ENCODE measurements at regions not wholly inside any gene's neighbourhood (a gene's known extent, or its start where the extent isn't known, plus 50 kb on each side); places are given as distances from the start of the nearest gene placed in this dataset.

DNA sequence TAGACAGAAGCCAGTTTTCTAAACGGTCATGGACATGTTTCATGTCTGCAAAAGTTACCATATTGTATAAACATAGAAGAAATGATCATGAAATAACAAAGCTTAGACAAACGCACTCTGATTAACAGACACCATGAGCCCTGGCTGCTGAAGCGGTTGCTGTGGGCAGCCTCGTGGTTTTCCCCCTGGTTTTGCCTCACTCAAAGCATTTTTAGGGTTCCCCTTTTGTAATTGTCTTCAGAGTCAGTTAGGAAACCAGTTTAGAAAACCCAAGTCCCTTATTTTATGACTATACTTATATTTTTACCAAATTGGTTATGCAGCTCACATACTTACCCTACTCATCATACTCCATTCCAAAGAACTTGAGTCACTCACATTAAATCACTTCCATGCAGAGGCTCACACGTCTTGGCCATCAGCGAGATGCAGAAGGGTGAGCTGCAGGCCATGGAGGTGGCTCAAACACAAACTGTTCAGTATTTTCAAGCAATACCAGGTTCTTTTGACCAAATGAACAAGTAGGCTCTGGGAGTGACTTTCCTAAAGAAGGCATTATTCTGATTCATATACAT lies 105.6 kb upstream of the SALL3 start:
- Histone ChIP-seq H4K20me1 (ENCODE audit: insufficient read depth) (no peaks in the 10 kb centered on the region), H3K79me2 (replicated peaks; ENCODE audit: insufficient read depth, low read length) (no peaks in the 10 kb centered on the region), H3K4me2 (ENCODE audit: low read length) (no peak overlapping the region), H3K27ac (ENCODE audit: low read length) (no peak overlapping the region), H3F3A (ENCODE audit: insufficient read depth, low read length, poor library complexity, severe bottlenecking) (no peaks in the 10 kb centered on the region), H2AFZ (ENCODE audit: low read depth, low read length) (no peak overlapping the region), H3K9ac (ENCODE audit: low read length) (no peak overlapping the region), H3K4me3 (ENCODE audit: low read length) (no peak overlapping the region), H3K9me3 (ENCODE audit: low read length) (no peaks in the 10 kb centered on the region), H3K36me3 (ENCODE audit: insufficient read depth, low read length) (no peaks in the 10 kb centered on the region), H3K27me3 (ENCODE audit: insufficient read depth, low read depth, low read length) (no peaks in the 10 kb centered on the region), H3K9me2 (ENCODE audit: insufficient read depth, low read length) (no peaks in the 10 kb centered on the region)
- TF ChIP-seq, protein P1, sequence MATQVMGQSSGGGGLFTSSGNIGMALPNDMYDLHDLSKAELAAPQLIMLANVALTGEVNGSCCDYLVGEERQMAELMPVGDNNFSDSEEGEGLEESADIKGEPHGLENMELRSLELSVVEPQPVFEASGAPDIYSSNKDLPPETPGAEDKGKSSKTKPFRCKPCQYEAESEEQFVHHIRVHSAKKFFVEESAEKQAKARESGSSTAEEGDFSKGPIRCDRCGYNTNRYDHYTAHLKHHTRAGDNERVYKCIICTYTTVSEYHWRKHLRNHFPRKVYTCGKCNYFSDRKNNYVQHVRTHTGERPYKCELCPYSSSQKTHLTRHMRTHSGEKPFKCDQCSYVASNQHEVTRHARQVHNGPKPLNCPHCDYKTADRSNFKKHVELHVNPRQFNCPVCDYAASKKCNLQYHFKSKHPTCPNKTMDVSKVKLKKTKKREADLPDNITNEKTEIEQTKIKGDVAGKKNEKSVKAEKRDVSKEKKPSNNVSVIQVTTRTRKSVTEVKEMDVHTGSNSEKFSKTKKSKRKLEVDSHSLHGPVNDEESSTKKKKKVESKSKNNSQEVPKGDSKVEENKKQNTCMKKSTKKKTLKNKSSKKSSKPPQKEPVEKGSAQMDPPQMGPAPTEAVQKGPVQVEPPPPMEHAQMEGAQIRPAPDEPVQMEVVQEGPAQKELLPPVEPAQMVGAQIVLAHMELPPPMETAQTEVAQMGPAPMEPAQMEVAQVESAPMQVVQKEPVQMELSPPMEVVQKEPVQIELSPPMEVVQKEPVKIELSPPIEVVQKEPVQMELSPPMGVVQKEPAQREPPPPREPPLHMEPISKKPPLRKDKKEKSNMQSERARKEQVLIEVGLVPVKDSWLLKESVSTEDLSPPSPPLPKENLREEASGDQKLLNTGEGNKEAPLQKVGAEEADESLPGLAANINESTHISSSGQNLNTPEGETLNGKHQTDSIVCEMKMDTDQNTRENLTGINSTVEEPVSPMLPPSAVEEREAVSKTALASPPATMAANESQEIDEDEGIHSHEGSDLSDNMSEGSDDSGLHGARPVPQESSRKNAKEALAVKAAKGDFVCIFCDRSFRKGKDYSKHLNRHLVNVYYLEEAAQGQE (IDR thresholded peaks at IDR 0.05; ENCODE audit: borderline replicate concordance): no peak
- no peak for TF ChIP-seq SMC3 (conservative IDR thresholded peaks at IDR 0.05; ENCODE audit: poor library complexity)
- TF ChIP-seq, protein P2, sequence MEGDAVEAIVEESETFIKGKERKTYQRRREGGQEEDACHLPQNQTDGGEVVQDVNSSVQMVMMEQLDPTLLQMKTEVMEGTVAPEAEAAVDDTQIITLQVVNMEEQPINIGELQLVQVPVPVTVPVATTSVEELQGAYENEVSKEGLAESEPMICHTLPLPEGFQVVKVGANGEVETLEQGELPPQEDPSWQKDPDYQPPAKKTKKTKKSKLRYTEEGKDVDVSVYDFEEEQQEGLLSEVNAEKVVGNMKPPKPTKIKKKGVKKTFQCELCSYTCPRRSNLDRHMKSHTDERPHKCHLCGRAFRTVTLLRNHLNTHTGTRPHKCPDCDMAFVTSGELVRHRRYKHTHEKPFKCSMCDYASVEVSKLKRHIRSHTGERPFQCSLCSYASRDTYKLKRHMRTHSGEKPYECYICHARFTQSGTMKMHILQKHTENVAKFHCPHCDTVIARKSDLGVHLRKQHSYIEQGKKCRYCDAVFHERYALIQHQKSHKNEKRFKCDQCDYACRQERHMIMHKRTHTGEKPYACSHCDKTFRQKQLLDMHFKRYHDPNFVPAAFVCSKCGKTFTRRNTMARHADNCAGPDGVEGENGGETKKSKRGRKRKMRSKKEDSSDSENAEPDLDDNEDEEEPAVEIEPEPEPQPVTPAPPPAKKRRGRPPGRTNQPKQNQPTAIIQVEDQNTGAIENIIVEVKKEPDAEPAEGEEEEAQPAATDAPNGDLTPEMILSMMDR (IDR thresholded peaks at IDR 0.05; ENCODE audit: poor library complexity, severe bottlenecking): no peak
- TF ChIP-seq RAD21 (conservative IDR thresholded peaks at IDR 0.05): no peak
- TF ChIP-seq POLR2AphosphoS5 (IDR thresholded peaks at IDR 0.05): no peak
- TF ChIP-seq EZH2 (IDR thresholded peaks at IDR 0.05; ENCODE audit: borderline replicate concordance, insufficient read depth, low read length, poor library complexity, severe bottlenecking): no peak
- TF ChIP-seq TAF1 (IDR thresholded peaks at IDR 0.05; ENCODE audit: low read depth): no peak
- no peak for TF ChIP-seq EP300 (conservative IDR thresholded peaks at IDR 0.05; ENCODE audit: poor library complexity, severe bottlenecking)
- no peak for TF ChIP-seq MXI1 (conservative IDR thresholded peaks at IDR 0.05; ENCODE audit: poor library complexity, severe bottlenecking)

DNA sequence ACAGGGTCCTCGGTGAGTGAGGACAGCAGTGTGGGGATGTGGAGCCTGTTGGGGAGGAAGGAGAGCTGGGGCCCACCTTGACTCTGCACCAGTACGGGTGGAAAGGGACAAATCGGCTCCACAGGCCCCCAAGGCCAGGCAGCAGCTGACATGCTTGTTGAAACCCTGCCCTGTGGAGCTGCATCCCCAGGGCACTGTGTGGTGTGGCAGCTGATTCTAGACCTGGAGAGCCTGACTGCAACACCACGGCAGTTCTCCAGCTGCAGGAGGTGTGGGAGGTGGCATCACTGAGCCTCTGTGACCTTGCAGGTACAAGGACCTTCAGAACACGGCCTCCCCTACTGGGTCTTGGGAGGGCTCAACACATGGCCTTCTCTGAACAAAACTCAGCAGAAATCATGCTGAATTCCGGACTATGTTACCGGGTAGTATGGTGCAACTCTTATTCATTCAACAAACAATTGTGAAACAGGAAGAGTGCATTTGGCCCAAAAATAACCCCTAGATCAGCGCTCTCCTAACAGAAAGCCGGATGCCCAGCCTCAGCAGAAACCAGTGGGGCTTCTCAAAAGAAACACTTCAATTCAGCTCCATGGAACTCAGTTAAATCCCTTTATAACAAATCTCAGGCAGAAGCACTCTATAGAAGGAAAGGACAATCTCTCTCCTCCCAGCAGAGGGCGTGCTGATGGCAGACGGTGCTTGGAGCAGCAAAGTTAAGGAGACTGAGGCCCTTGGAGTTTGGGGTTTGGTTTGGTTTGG lies 104.4 kb upstream of the SALL3 start:
- no peaks in the 10 kb centered on the region for H3K79me2 ChIP-seq (replicated peaks; ENCODE audit: insufficient read depth, low read length)
- TF ChIP-seq EP300 (conservative IDR thresholded peaks at IDR 0.05; ENCODE audit: poor library complexity, severe bottlenecking): no peak
- TF ChIP-seq, protein P1 (IDR thresholded peaks at IDR 0.05; ENCODE audit: borderline replicate concordance): no peak
- TF ChIP-seq MXI1 (conservative IDR thresholded peaks at IDR 0.05; ENCODE audit: poor library complexity, severe bottlenecking): no peak
- TF ChIP-seq, protein P2 (IDR thresholded peaks at IDR 0.05; ENCODE audit: poor library complexity, severe bottlenecking): no peak
- no peak for TF ChIP-seq TAF1 (IDR thresholded peaks at IDR 0.05; ENCODE audit: low read depth)
- no peak for TF ChIP-seq RAD21 (conservative IDR thresholded peaks at IDR 0.05)
- no peak for TF ChIP-seq SMC3 (conservative IDR thresholded peaks at IDR 0.05; ENCODE audit: poor library complexity)
- TF ChIP-seq POLR2AphosphoS5 (IDR thresholded peaks at IDR 0.05): no peak
- no peak for TF ChIP-seq EZH2 (IDR thresholded peaks at IDR 0.05; ENCODE audit: borderline replicate concordance, insufficient read depth, low read length, poor library complexity, severe bottlenecking)

More for the DNA sequence above, 104.4 kb upstream of the SALL3 start:
- Histone ChIP-seq H3K9me3 (ENCODE audit: low read length) (no peaks in the 10 kb centered on the region), H3K4me3 (ENCODE audit: low read length) (no peak overlapping the region), H3K36me3 (ENCODE audit: insufficient read depth, low read length) (no peaks in the 10 kb centered on the region), H2AFZ (ENCODE audit: low read depth, low read length) (no peak overlapping the region), H4K20me1 (ENCODE audit: insufficient read depth) (no peaks in the 10 kb centered on the region), H3K9me2 (ENCODE audit: insufficient read depth, low read length) (no peaks in the 10 kb centered on the region), H3K27ac (ENCODE audit: low read length) (no peak overlapping the region), H3K27me3 (ENCODE audit: insufficient read depth, low read depth, low read length) (no peaks in the 10 kb centered on the region), H3F3A (ENCODE audit: insufficient read depth, low read length, poor library complexity, severe bottlenecking) (no peaks in the 10 kb centered on the region), H3K9ac (ENCODE audit: low read length) (no peak overlapping the region), H3K4me2 (ENCODE audit: low read length) (no peak overlapping the region)
